ENCODE measurements at regions not wholly inside any gene's neighbourhood (a gene's known extent, or its start where the extent isn't known, plus 50 kb on each side); places are given as distances from the start of the nearest gene placed in this dataset.
"Not testable (repeated sequence)": the region's sequence is repeated elsewhere in the genome, so short reads cannot be mapped to it uniquely, and the experiment has no call there.

- FAIRE-seq = not testable (repeated sequence)
These were observed 2834.1 kb downstream of the RPIA start for GRCh38 chr2:91525587-91525986.

- not testable (repeated sequence) for FAIRE-seq
These were observed 2834.6 kb downstream of the RPIA start for GRCh38 chr2:91526083-91526482.

GRCh38 chr2:91527056-91527455 is 2835.6 kb downstream of the RPIA start:
- not testable (repeated sequence) for FAIRE-seq

GRCh38 chr2:91527491-91528031 is 2836.1 kb downstream of the RPIA start:
- FAIRE-seq = not testable (repeated sequence)

GRCh38 chr2:91528361-91528760 is 2836.9 kb downstream of the RPIA start:
- not testable (repeated sequence) for FAIRE-seq

- not testable (repeated sequence) for FAIRE-seq
These were observed 2844.6 kb downstream of the RPIA start for GRCh38 chr2:91536109-91536508.

- not testable (repeated sequence) for FAIRE-seq
These were observed 2845.2 kb downstream of the RPIA start for GRCh38 chr2:91536549-91537263.

GRCh38 chr2:91549316-91549715 is 2857.8 kb downstream of the RPIA start:
- not testable (repeated sequence) for FAIRE-seq

- FAIRE-seq = peak; percentile 69
These were observed 2866.8 kb downstream of the RPIA start for GRCh38 chr2:91558234-91558633.

GRCh38 chr2:91559269-91559668 is 2867.8 kb downstream of the RPIA start:
- FAIRE-seq = not testable (repeated sequence)

GRCh38 chr2:91559886-91560614 is 2868.6 kb downstream of the RPIA start:
- not testable (repeated sequence) for FAIRE-seq

- FAIRE-seq = not testable (repeated sequence)
These were observed 2870.7 kb downstream of the RPIA start for GRCh38 chr2:91562184-91562583.

GRCh38 chr2:91564700-91565099 is 2873.2 kb downstream of the RPIA start:
- not testable (repeated sequence) for FAIRE-seq

GRCh38 chr2:91565689-91566430 is 2874.4 kb downstream of the RPIA start:
- not testable (repeated sequence) for FAIRE-seq

GRCh38 chr2:91566611-91567010 is 2875.1 kb downstream of the RPIA start:
- not testable (repeated sequence) for FAIRE-seq

- FAIRE-seq = not testable (repeated sequence)
These were observed 2876.3 kb downstream of the RPIA start for GRCh38 chr2:91567546-91568335.

GRCh38 chr2:91568391-91569338 is 2877.2 kb downstream of the RPIA start:
- not testable (repeated sequence) for FAIRE-seq

- not testable (repeated sequence) for FAIRE-seq
These were observed 2879.9 kb downstream of the RPIA start for GRCh38 chr2:91571239-91571923.

GRCh38 chr2:91573018-91573417 is 2881.5 kb downstream of the RPIA start:
- not testable (repeated sequence) for FAIRE-seq

GRCh38 chr2:91573755-91574154 is 2882.3 kb downstream of the RPIA start:
- FAIRE-seq = not testable (repeated sequence)

All from colon (tissue), 2 donors.